Omental fat pad (tissue), 3 donors: ENCODE measurements at regions not wholly inside any gene's neighbourhood (a gene's known extent, or its start where the extent isn't known, plus 50 kb on each side); places are given as distances from the start of the nearest gene placed in this dataset. TPM values are rescaled to one million over a fixed set of nuclear protein-coding genes. Genes with fewer than 3 reads are reported as not detected.

Experiments
- ATAC-seq: fragments of 150-250 bp; one replicate; pipeline ENCODE4 v1.9.1; 2016; ENCODE audit warnings: mild to moderate bottlenecking, moderate library complexity; ENCODE audit not compliant: low FRiP score
- DNase-seq: peaks from one replicate; pipeline ENCODE4 v3.0.0-alpha.2; 2019; ENCODE audit warnings: low spot score
- small RNA-seq: library from RNA; depleted of rRNA; stranded (forward); fragments of <200 nt; gene quantifications from one replicate; pipeline ENCODE3, GENCODE V24; 2016
- TF ChIP-seq, protein P1 (sequence below), 3 donors: fragments of 450-650 bp; IDR thresholded peaks; one replicate each; pipeline ENCODE4 v1.5.1; 2016 to 2017; ENCODE audit warnings: antibody characterized with exemption in 3 of 3, mild to moderate bottlenecking in 3 of 3, moderate library complexity in 2 of 3

DNA sequence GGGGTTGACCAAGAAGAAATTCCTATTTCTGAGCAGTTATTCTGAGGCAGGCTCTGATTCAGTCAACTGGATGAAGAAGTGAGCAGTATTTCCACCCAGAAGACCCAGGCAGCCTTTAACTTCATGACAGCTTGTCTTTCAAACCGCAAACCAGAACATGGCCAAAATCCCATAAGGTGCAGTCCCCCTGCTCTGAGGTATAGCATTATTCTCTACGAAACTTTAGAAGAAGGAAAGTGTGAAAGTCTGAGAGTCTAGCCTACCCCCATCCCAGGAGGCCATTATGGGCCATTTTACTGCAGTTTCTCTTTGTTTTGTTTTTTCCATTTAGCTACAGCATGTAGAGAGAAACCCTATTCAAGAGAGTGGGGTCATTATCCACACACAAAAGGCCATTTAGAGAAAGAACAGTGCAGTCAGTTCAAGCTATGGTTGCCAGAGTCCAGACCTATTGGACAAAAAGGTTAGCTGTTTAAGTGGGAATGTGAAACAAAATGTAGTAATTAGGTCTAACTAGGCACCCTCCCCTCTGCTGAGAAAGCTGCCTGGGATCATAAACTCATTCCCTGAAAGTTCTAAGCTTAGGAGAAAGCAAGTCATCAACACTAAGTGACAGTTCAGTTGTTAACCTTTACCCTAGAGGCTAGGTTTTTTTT is 52.1 kb upstream of the RASGEF1B start:
- no peak for DNase-seq
- TF ChIP-seq, protein P1, sequence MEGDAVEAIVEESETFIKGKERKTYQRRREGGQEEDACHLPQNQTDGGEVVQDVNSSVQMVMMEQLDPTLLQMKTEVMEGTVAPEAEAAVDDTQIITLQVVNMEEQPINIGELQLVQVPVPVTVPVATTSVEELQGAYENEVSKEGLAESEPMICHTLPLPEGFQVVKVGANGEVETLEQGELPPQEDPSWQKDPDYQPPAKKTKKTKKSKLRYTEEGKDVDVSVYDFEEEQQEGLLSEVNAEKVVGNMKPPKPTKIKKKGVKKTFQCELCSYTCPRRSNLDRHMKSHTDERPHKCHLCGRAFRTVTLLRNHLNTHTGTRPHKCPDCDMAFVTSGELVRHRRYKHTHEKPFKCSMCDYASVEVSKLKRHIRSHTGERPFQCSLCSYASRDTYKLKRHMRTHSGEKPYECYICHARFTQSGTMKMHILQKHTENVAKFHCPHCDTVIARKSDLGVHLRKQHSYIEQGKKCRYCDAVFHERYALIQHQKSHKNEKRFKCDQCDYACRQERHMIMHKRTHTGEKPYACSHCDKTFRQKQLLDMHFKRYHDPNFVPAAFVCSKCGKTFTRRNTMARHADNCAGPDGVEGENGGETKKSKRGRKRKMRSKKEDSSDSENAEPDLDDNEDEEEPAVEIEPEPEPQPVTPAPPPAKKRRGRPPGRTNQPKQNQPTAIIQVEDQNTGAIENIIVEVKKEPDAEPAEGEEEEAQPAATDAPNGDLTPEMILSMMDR (IDR thresholded peaks at IDR 0.05), result no peak
- no peak for ATAC-seq

DNA sequence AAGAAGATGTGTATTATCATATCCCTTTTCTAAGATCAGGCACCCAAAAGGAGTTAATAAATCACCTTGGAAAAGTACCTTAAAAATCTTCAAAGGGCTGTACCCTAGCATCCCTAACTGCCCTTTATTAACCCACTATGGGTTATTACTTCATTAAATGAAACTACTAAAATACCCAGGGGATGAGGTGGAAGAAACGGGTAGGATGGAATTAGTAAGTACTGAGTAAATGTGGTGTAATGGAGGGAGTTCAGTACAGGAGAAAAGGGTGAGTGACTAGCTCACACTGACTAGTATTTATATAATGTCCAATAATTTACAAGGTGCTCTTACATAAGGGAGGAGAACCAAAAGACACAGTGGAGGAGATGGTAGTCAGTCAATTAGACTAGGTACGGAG is 51.0 kb upstream of the RASGEF1B start:
- TF ChIP-seq, protein P1 (IDR thresholded peaks at IDR 0.05), result no peak
- DNase-seq (no peak), ATAC-seq (no peak)

DNA sequence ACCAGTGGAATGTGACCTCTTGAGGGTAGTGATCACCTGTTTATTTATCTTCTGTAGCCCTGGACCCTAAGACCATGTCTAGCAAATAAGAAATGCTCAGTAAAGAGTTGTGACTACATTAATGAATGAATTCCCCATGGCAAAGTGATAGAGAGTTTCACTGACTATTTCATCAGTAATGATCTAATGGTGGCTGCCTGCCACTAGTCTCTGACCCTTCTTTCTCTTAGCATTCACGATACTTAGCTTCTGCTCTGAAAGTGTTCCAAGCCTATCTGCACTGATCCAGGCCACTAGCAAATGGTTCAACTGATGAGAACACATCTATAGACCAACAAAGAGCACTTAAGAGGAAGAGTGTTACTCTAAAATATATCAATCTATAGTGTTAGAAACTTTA is 50.0 kb upstream of the RASGEF1B start:
- ATAC-seq (no peak), DNase-seq (no peak)
- TF ChIP-seq, protein P1 (IDR thresholded peaks at IDR 0.05), result no peak

Small RNA genes in the stretch of these regions (small RNA-seq; reads per million reads assigned to genes)
- gene RF00322, result not detected
- not detected for gene RNU6-499P
